Esophagus muscularis mucosa (tissue), 4 donors: ENCODE measurements at regions not wholly inside any gene's neighbourhood (a gene's known extent, or its start where the extent isn't known, plus 50 kb on each side); places are given as distances from the start of the nearest gene placed in this dataset.

Experiments
- EP300 ChIP-seq: sonication (generic); formaldehyde crosslinking; IDR thresholded peaks from one replicate; pipeline ENCODE4 v1.6.1; 2017; ENCODE audit warnings: antibody characterized with exemption
- POLR2A ChIP-seq: fragments of 450-650 bp; IDR thresholded peaks from one replicate; pipeline ENCODE4 v1.6.1; 2017; ENCODE audit warnings: antibody characterized with exemption, moderate library complexity, mild to moderate bottlenecking, low read depth
- POLR2AphosphoS5 ChIP-seq, 2 donors: sonication (generic); formaldehyde crosslinking; IDR thresholded peaks; one replicate each; pipeline ENCODE4 v1.6.1; 2017; ENCODE audit warnings: antibody characterized with exemption in 2 of 2
- TF ChIP-seq, protein P1 (sequence below), 3 experiments: fragments of 200-600 bp in 2 of 3; fragments of 450-650 bp in 1 of 3; sonication (generic) in 2 of 3; IDR thresholded peaks; one replicate each; pipeline ENCODE4 v1.5.1; 2017 to 2019; ENCODE audit warnings: antibody characterized with exemption in 3 of 3, mild to moderate bottlenecking in 2 of 3, moderate library complexity in 1 of 3

DNA sequence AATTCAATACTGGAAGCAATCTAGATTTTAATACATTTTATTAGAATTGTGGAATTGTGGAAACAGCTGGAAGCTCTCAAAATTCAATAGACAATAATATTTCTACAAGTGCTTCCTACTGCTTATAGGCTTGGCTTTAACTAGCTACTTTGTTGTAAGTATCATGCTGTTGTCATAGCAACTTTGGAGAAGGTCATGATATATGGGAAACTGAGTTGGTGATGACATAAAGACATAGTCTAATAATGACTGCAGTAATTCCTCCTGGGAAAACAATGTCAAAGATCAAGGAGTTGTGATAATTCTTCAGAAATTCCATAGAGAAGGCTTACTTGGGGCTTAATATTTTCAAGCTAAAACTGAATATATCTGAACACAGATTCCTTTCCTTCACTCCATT is 266.6 kb downstream of the KIF21A start:
- TF ChIP-seq, protein P1, sequence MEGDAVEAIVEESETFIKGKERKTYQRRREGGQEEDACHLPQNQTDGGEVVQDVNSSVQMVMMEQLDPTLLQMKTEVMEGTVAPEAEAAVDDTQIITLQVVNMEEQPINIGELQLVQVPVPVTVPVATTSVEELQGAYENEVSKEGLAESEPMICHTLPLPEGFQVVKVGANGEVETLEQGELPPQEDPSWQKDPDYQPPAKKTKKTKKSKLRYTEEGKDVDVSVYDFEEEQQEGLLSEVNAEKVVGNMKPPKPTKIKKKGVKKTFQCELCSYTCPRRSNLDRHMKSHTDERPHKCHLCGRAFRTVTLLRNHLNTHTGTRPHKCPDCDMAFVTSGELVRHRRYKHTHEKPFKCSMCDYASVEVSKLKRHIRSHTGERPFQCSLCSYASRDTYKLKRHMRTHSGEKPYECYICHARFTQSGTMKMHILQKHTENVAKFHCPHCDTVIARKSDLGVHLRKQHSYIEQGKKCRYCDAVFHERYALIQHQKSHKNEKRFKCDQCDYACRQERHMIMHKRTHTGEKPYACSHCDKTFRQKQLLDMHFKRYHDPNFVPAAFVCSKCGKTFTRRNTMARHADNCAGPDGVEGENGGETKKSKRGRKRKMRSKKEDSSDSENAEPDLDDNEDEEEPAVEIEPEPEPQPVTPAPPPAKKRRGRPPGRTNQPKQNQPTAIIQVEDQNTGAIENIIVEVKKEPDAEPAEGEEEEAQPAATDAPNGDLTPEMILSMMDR (IDR thresholded peaks at IDR 0.05) = no peak
- no peak for TF ChIP-seq POLR2A
- TF ChIP-seq POLR2AphosphoS5 (IDR thresholded peaks at IDR 0.05) = no peak
- no peak for TF ChIP-seq EP300
